Right cardiac atrium (tissue), 5 donors: ENCODE measurements at regions not wholly inside any gene's neighbourhood (a gene's known extent, or its start where the extent isn't known, plus 50 kb on each side); places are given as distances from the start of the nearest gene placed in this dataset.

Experiments used
- ATAC-seq, 2 donors: fragments of 200-7000 bp; cut with Tn5 transposase; one replicate each; pipeline versions ENCODE4 v1.8.0 to v1.9.1; 2020; ENCODE audit warnings: moderate library complexity in 2 of 2, mild to moderate bottlenecking in 1 of 2
- DNase-seq, 3 donors: peaks; one replicate each; pipeline ENCODE4 v3.0.0-alpha.2; 2020
- H3K27ac ChIP-seq: one replicate; pipeline ENCODE4 v1.5.1; 2013; ENCODE audit warnings: mild to moderate bottlenecking, low read length, control low read depth, moderate library complexity
- H3K27me3 ChIP-seq: one replicate; pipeline ENCODE4 v1.6.1; 2013; ENCODE audit not compliant: control insufficient read depth, insufficient read depth
- H3K4me1 ChIP-seq: one replicate; pipeline ENCODE4 v1.6.1; 2013; ENCODE audit warnings: low read length; ENCODE audit not compliant: control insufficient read depth, insufficient read depth
- H3K4me3 ChIP-seq: one replicate; pipeline ENCODE4 v1.5.1; 2013; ENCODE audit warnings: low read length, control low read depth
- H3K9me3 ChIP-seq: one replicate; pipeline ENCODE4 v1.6.1; 2013; ENCODE audit warnings: low read length; ENCODE audit not compliant: control insufficient read depth
- WGBS: extraction: QIAGEN DNeasy Blood & Tissue Kit; methylation state at CpG from one replicate; pipeline ENCODE4 v1.1.7; 2013; 5-methylcytosine and 5-hydroxymethylcytosine counted together
- intact Hi-C, 4 donors: fragments of 100-400 bp; cut with DNase I; formaldehyde crosslinking; loops; one replicate each; pipeline versions ENCODE4 v1.11.0 to v1.14.0; 2022 to 2023
- donor health status: healthy with polysubstance abuse.
- donor health status: DM: no; HTN: yes; CAD: no.
- donor health status: DM: no; HTN: no; CAD: no.
- donor health status: DM: no; HTN: yes; CAD: no; lungs with severe emphysema.
- donor health status: DM: yes; HTN: yes; CAD: no.

- no peaks in the 10 kb centered on the region for H3K27me3 ChIP-seq
- ATAC-seq (no peak), DNase-seq (no peak)
- intact Hi-C loops: no loop called here
- H3K4me1 ChIP-seq: no peaks in the 10 kb centered on the region
- 29% methylated on average over 1 of the region's 1 CpG for WGBS
- H3K27ac ChIP-seq: no peak overlapping the region
- H3K4me3 ChIP-seq: no peak overlapping the region
- H3K9me3 ChIP-seq: no peaks in the 10 kb centered on the region
Observed at GRCh38 chr4:189311251-189311650, 629.4 kb upstream of the FRG1 start.

GRCh38 chr4:189313064-189313463, 627.6 kb upstream of the FRG1 start:
- ATAC-seq (no peak), DNase-seq (no peak)
- intact Hi-C loops: no loop called here
- Histone ChIP-seq H3K4me1 (no peaks in the 10 kb centered on the region), H3K4me3 (no peak overlapping the region), H3K27me3 (no peaks in the 10 kb centered on the region), H3K27ac (no peak overlapping the region), H3K9me3 (no peaks in the 10 kb centered on the region)
- WGBS: 78% methylated on average over 4 of the region's 4 CpGs

DNA sequence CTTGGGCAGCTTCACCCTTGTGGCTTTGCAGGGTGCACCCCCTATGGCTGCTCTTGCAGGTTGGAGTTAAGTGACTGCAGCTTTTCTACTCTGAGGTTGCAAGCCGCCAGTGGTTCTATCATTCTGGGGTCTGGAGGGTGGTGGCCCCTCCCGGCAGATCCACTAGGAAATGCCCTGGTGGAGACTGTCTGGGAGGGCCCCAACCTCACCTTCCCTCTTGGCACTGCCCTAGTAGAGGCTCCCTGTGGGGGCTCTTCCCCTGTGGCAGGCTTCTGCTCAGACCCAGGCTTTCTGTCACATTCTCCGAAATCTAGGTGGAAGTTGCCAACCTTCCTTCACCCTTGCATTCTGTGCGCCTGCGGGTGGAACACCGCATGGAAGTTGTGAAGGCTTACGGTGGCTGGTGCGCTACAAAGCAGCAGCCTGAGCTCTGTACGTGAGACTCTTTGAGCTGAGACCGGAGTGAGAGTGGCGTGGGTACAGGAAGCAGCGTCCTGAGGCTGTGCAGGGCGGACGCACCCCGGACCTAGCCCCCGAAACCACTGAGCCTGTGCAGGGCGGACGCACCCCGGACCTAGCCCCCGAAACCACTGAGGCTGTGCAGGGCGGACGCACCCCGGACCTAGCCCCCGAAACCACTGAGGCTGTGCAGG, 626.7 kb upstream of the FRG1 start:
- Histone ChIP-seq H3K4me1 (no peaks in the 10 kb centered on the region), H3K4me3 (no peak overlapping the region), H3K27ac (no peak overlapping the region), H3K9me3 (no peaks in the 10 kb centered on the region), H3K27me3 (no peaks in the 10 kb centered on the region)
- intact Hi-C loops: no loop called here
- no peak for ATAC-seq
- WGBS: 91% methylated on average over 24 of the region's 24 CpGs
- peak in 1 of 3 donors; percentile 27 for DNase-seq

- DNase-seq: no peak
- 79% methylated on average over 6 of the region's 6 CpGs for WGBS
- Histone ChIP-seq H3K27ac (no peak overlapping the region), H3K4me3 (no peak overlapping the region), H3K4me1 (no peaks in the 10 kb centered on the region), H3K27me3 (no peaks in the 10 kb centered on the region), H3K9me3 (no peaks in the 10 kb centered on the region)
- intact Hi-C loops: no loop called here
- no peak for ATAC-seq
Observed at GRCh38 chr4:189322426-189322825, 618.2 kb upstream of the FRG1 start.

- no peaks in the 10 kb centered on the region for H3K9me3 ChIP-seq
- H3K27me3 ChIP-seq: no peaks in the 10 kb centered on the region
- no peaks in the 10 kb centered on the region for H3K4me1 ChIP-seq
- H3K4me3 ChIP-seq: no peak overlapping the region
- DNase-seq (no peak), ATAC-seq (no peak)
- WGBS: 73% methylated on average over 3 of the region's 3 CpGs
- no peak overlapping the region for H3K27ac ChIP-seq
- intact Hi-C loops: no loop called here
Observed at GRCh38 chr4:189341881-189342280, 598.8 kb upstream of the FRG1 start.

- WGBS: 87% methylated on average over 33 of the region's 33 CpGs
- ATAC-seq: peak; percentile 29 to 32
- DNase-seq: no peak
- H3K9me3 ChIP-seq: no peaks in the 10 kb centered on the region
- no peaks in the 10 kb centered on the region for H3K27me3 ChIP-seq
- H3K4me3 ChIP-seq: no peak overlapping the region
- no peaks in the 10 kb centered on the region for H3K4me1 ChIP-seq
- intact Hi-C loops: no loop called here
- no peak overlapping the region for H3K27ac ChIP-seq
Observed at GRCh38 chr4:189355590-189355989, 585.1 kb upstream of the FRG1 start.

DNA sequence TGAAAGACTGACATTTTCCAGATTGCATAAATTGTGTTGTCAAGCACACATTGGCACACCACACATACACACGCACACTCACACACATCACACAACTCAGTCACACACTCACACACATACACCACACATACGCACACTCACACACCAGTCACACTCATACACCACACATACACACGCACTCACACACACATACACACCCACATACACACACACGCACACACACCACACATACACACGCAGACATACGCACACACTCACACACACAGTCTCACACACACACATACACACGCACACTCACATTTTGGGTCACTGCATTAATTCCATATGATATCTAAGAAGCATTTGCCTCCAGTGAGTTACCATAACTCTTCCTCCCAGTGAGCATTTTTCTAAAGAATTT, 578.3 kb upstream of the FRG1 start:
- Histone ChIP-seq H3K4me1 (no peaks in the 10 kb centered on the region), H3K27ac (no peak overlapping the region), H3K9me3 (no peaks in the 10 kb centered on the region), H3K4me3 (no peak overlapping the region), H3K27me3 (no peaks in the 10 kb centered on the region)
- DNase-seq (no peak), ATAC-seq (no peak)
- intact Hi-C loops: no loop called here
- 94% methylated on average over 7 of the region's 7 CpGs for WGBS

GRCh38 chr4:189364032-189364449, 576.6 kb upstream of the FRG1 start:
- intact Hi-C loops: no loop called here
- H3K4me3 ChIP-seq: no peak overlapping the region

GRCh38 chr4:189365451-189365850, 575.2 kb upstream of the FRG1 start:
- no peak overlapping the region for H3K4me3 ChIP-seq
- H3K27ac ChIP-seq: no peak overlapping the region
- H3K9me3 ChIP-seq: no peaks in the 10 kb centered on the region
- H3K4me1 ChIP-seq: no peaks in the 10 kb centered on the region
- WGBS: 76% methylated on average over 6 of the region's 6 CpGs
- intact Hi-C loops: no loop called here
- DNase-seq (no peak), ATAC-seq (no peak)
- H3K27me3 ChIP-seq: no peaks in the 10 kb centered on the region

More at GRCh38 chr4:189364032-189364449, 576.6 kb upstream of the FRG1 start:
- Histone ChIP-seq H3K27ac (no peak overlapping the region), H3K27me3 (no peaks in the 10 kb centered on the region), H3K9me3 (no peaks in the 10 kb centered on the region), H3K4me1 (no peaks in the 10 kb centered on the region)
- WGBS: 89% methylated on average over 44 of the region's 44 CpGs
- DNase-seq (peak in 1 of 3 donors; percentile 36), ATAC-seq (no peak)

- intact Hi-C loops: no loop called here
- no peaks in the 10 kb centered on the region for H3K4me1 ChIP-seq
- H3K4me3 ChIP-seq: no peak overlapping the region
- no peak overlapping the region for H3K27ac ChIP-seq
- ATAC-seq (no peak), DNase-seq (no peak)
- H3K9me3 ChIP-seq: no peaks in the 10 kb centered on the region
- WGBS: 89% methylated on average over 3 of the region's 3 CpGs
- no peaks in the 10 kb centered on the region for H3K27me3 ChIP-seq
Observed at GRCh38 chr4:189367832-189368231, 572.8 kb upstream of the FRG1 start.

DNA sequence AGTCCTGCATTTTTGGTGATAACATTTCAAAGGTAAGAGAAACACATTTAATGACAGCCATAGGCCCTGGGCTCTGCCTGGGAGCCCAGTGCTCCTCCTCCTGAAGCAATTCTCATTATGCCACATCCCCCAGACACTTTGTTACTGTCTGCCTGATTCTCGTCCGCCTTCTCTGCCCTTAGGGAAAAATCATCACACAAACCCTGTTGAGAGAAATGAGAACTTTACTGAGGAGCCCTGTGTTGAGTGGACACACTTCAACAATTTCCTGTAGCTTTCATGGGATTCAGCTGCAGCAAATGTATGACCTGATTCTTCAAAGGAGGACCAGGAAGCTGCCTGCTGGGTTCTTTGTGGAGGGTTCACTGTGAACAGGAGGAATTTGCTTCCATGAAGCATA, 566.5 kb upstream of the FRG1 start:
- no peaks in the 10 kb centered on the region for H3K4me1 ChIP-seq
- H3K27me3 ChIP-seq: no peaks in the 10 kb centered on the region
- ATAC-seq (no peak), DNase-seq (no peak)
- H3K4me3 ChIP-seq: no peak overlapping the region
- no peaks in the 10 kb centered on the region for H3K9me3 ChIP-seq
- intact Hi-C loops: no loop called here
- WGBS: 56% methylated on average over 2 of the region's 2 CpGs
- H3K27ac ChIP-seq: no peak overlapping the region

- H3K27ac ChIP-seq: no peak overlapping the region
- no peaks in the 10 kb centered on the region for H3K27me3 ChIP-seq
- no peaks in the 10 kb centered on the region for H3K4me1 ChIP-seq
- DNase-seq (no peak), ATAC-seq (no peak)
- H3K4me3 ChIP-seq: no peak overlapping the region
- intact Hi-C loops: no loop called here
- H3K9me3 ChIP-seq: no peaks in the 10 kb centered on the region
- WGBS: 88% methylated on average over 2 of the region's 2 CpGs
Observed at GRCh38 chr4:189376901-189377300, 563.8 kb upstream of the FRG1 start.
